ENCODE measurements at regions not wholly inside any gene's neighbourhood (a gene's known extent, or its start where the extent isn't known, plus 50 kb on each side); places are given as distances from the start of the nearest gene placed in this dataset.

DNA sequence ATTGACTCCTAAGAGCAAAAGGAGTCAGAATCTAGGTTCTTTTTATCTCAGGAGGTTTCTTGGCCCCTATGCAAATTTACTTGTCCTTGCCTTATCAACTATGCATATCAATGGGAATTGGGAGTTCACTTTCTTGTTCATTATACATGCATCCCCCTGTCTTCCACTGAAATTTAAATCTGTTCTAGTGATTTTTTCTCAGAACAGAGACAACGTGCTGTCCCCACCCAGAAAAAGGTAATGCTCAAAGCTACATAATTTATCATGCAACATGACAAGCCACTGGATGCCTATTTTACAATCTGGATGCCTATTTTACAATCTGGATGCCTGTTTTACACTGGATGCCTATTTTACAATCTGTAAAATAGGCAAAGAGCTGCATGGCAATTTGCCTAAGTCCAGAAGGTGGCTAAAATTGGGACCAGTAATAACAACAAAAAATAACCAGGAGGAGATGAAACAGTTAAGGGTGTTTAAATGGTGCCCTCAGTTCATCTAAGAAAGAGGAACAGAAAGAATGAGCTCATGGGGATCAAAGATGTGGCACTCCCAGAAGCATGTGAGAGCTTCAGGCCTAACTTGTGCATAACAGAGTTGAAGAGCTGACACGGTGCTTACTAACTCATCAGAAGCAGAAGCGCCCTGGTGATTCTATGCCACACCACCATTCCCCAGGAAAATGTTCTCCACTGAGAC lies 537.8 kb upstream of the BOD1L1 start:
- Histone ChIP-seq H2AFZ (ENCODE audit: low read length) (no peak overlapping the region), H2BK20ac (ENCODE audit: low read length) (no peak overlapping the region), H3K18ac (ENCODE audit: extremely low read depth, low read length) (no peak overlapping the region)
- TF ChIP-seq POLR2A (IDR thresholded peaks at IDR 0.05; ENCODE audit: control extremely low read depth in 1 of 2, low read depth in 2 of 2, low read length in 2 of 2) = no peak
- TF ChIP-seq SAP30 (IDR thresholded peaks at IDR 0.05; ENCODE audit: insufficient read depth, insufficient replicate concordance, low read length) = no peak
- no peak for TF ChIP-seq FOSL1 (IDR thresholded peaks at IDR 0.05; ENCODE audit: insufficient read depth, low read depth, low read length)
- no peak for TF ChIP-seq NRF1 (IDR thresholded peaks at IDR 0.05; ENCODE audit: low read depth, low read length)
- TF ChIP-seq RXRA (IDR thresholded peaks at IDR 0.05; ENCODE audit: insufficient read depth, low read depth, low read length) = no peak
- no peak for TF ChIP-seq SP4 (IDR thresholded peaks at IDR 0.05; ENCODE audit: low read length)
- TF ChIP-seq KDM5A (IDR thresholded peaks at IDR 0.05; ENCODE audit: low read length) = no peak
- no peak for TF ChIP-seq GABPA (IDR thresholded peaks at IDR 0.05; ENCODE audit: borderline replicate concordance, insufficient read depth, low read length)
- no peak for TF ChIP-seq CBX8 (IDR thresholded peaks at IDR 0.05; ENCODE audit: borderline replicate concordance, low read depth, low read length)
- no peak for TF ChIP-seq CHD1 (IDR thresholded peaks at IDR 0.05; ENCODE audit: low read depth, low read length)
- no peak for TF ChIP-seq ZNF274 (IDR thresholded peaks at IDR 0.05; ENCODE audit: borderline replicate concordance, extremely low read depth, low read length)
- TF ChIP-seq, protein P1, sequence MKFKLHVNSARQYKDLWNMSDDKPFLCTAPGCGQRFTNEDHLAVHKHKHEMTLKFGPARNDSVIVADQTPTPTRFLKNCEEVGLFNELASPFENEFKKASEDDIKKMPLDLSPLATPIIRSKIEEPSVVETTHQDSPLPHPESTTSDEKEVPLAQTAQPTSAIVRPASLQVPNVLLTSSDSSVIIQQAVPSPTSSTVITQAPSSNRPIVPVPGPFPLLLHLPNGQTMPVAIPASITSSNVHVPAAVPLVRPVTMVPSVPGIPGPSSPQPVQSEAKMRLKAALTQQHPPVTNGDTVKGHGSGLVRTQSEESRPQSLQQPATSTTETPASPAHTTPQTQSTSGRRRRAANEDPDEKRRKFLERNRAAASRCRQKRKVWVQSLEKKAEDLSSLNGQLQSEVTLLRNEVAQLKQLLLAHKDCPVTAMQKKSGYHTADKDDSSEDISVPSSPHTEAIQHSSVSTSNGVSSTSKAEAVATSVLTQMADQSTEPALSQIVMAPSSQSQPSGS (IDR thresholded peaks at IDR 0.05; ENCODE audit: low read length) = no peak
- no peak for TF ChIP-seq TCF12 (IDR thresholded peaks at IDR 0.05; ENCODE audit: low read depth, low read length)

More for the DNA sequence above, 537.8 kb upstream of the BOD1L1 start:
- POLR2A ChIA-PET (ENCODE audit: partially characterized antibody) = no interaction called here
- no peak overlapping the region for H4K91ac ChIP-seq (replicated peaks; ENCODE audit: insufficient read length, low read length)
- 84% methylated on average over 3 of the region's 3 CpGs; no CpG with 5 or more reads in 1 of the 2 experiments for WGBS, 2 experiments (ENCODE audit: extremely low coverage in 1 of 2, insufficient coverage in 1 of 2, insufficient read length in 1 of 2, insufficient replicate concordance in 2 of 2, low coverage in 1 of 2, low lambda C conversion rate in 2 of 2, missing lambda C conversion rate in 1 of 2)
- no peaks in the 10 kb centered on the region for H3K79me2 ChIP-seq (ENCODE audit: control insufficient read depth in 1 of 2, insufficient read depth in 2 of 2, low read length in 2 of 2)
- H3K27ac ChIP-seq (ENCODE audit: low read depth, low read length) = no peak overlapping the region
- no peak overlapping the region for H3K23ac ChIP-seq (ENCODE audit: insufficient read length)
- H3K4me2 ChIP-seq (ENCODE audit: insufficient read depth in 1 of 2, low read depth in 2 of 2, low read length in 2 of 2) = no peak overlapping the region
- H3K79me1 ChIP-seq (ENCODE audit: low read depth, low read length) = no peaks in the 10 kb centered on the region
- DNase-seq (ENCODE audit: low read depth in 1 of 2, low spot score in 2 of 2) (no peak), FAIRE-seq (no peak)
- no peaks in the 10 kb centered on the region for H3K27me3 ChIP-seq (replicated peaks in 1 of 4; ENCODE audit: control insufficient read depth in 3 of 4, extremely low read depth in 1 of 4, insufficient read depth in 3 of 4, low read length in 3 of 4)
- H2BK5ac ChIP-seq (ENCODE audit: low read depth, low read length) = no peak overlapping the region
- H3K14ac ChIP-seq (ENCODE audit: insufficient read length) = no peak overlapping the region
- peaks cover 0 to 6% (median 0%) of the 10 kb centered on the region in 4 experiments; a peak in 2 of 7 replicates for H3K4me1 ChIP-seq (replicated peaks in 1 of 4; ENCODE audit: control insufficient read depth in 3 of 4, insufficient read depth in 4 of 4, low read length in 3 of 4)
- no peak overlapping the region for H3K9ac ChIP-seq (replicated peaks in 1 of 4; ENCODE audit: extremely low read depth in 1 of 4, low read depth in 3 of 4, low read length in 3 of 4)
- no peak overlapping the region for H2BK15ac ChIP-seq (ENCODE audit: low read length)
- no peak overlapping the region for H3K4me3 ChIP-seq (ENCODE audit: extremely low read depth in 1 of 4, insufficient read depth in 2 of 4, low read depth in 3 of 4, low read length in 4 of 4)
- H3K23me2 ChIP-seq (ENCODE audit: low read depth, low read length) = no peaks in the 10 kb centered on the region
- no peak overlapping the region for H3K56ac ChIP-seq (replicated peaks; ENCODE audit: insufficient read length, low read depth, low read length)
- no peak overlapping the region for H3K4ac ChIP-seq (replicated peaks; ENCODE audit: insufficient read length, low read depth, low read length)
- no peaks in the 10 kb centered on the region for H3K36me3 ChIP-seq (ENCODE audit: control insufficient read depth in 2 of 4, insufficient read depth in 4 of 4, low read length in 3 of 4)
- no peak overlapping the region for H4K8ac ChIP-seq (ENCODE audit: extremely low read depth, insufficient read depth, low read length)
- CTCF ChIA-PET (ENCODE audit: partially characterized antibody) = no interaction called here
- H2AK5ac ChIP-seq (ENCODE audit: low read depth, low read length) = no peak overlapping the region; the same call in 1 of the 2 replicates
- H3K9me3 ChIP-seq (ENCODE audit: insufficient read depth in 2 of 2, low read depth in 1 of 2, low read length in 1 of 2) = no peaks in the 10 kb centered on the region
- H4K5ac ChIP-seq (ENCODE audit: insufficient read length, low read depth, low read length) = no peak overlapping the region
- H2BK12ac ChIP-seq (ENCODE audit: low read depth, low read length) = no peak overlapping the region
- no peak overlapping the region for H2BK120ac ChIP-seq (replicated peaks; ENCODE audit: low read depth, low read length)
- no peaks in the 10 kb centered on the region for H4K20me1 ChIP-seq (replicated peaks in 1 of 2; ENCODE audit: control insufficient read depth in 1 of 2, insufficient read depth in 2 of 2, low read length in 2 of 2)

Measured in H1 (cell line).